ENCODE measurements at regions not wholly inside any gene's neighbourhood (a gene's known extent, or its start where the extent isn't known, plus 50 kb on each side); places are given as distances from the start of the nearest gene placed in this dataset.
"Not testable (repeated sequence)": the region's sequence is repeated elsewhere in the genome, so short reads cannot be mapped to it uniquely, and the experiment has no call there.

- Histone ChIP-seq H3K27ac (ENCODE audit: low read depth, low read length) (peak overlapping the region; percentile 94; the same call in 1 of the 2 replicates), H3K4me1 (ENCODE audit: control insufficient read depth, insufficient read depth, low read length) (peaks cover 57% of the 10 kb centered on the region), H3K9me3 (ENCODE audit: control insufficient read depth, insufficient read depth, low read depth, low read length) (no peaks in the 10 kb centered on the region), H3K4me3 (ENCODE audit: low read depth, low read length) (peak overlapping the region; percentile 49), H3K36me3 (ENCODE audit: control insufficient read depth, insufficient read depth, low read length) (no peaks in the 10 kb centered on the region), H3K9ac (ENCODE audit: low read length) (peak overlapping the region; percentile 85), H3K27me3 (ENCODE audit: control insufficient read depth, insufficient read depth, low read length) (peaks cover 3% of the 10 kb centered on the region; the same call in 1 of the 2 replicates)
Measured at GRCh38 chr3:177358091-177358976, 161.1 kb upstream of the TBL1XR1 start.

- peak overlapping the region; percentile 94; the same call in 1 of the 2 replicates for H3K27ac ChIP-seq (ENCODE audit: low read depth, low read length)
- no peaks in the 10 kb centered on the region for H3K9me3 ChIP-seq (ENCODE audit: control insufficient read depth, insufficient read depth, low read depth, low read length)
- peaks cover 57% of the 10 kb centered on the region for H3K4me1 ChIP-seq (ENCODE audit: control insufficient read depth, insufficient read depth, low read length)
- no peaks in the 10 kb centered on the region for H3K27me3 ChIP-seq (ENCODE audit: control insufficient read depth, insufficient read depth, low read length)
- H3K36me3 ChIP-seq (ENCODE audit: control insufficient read depth, insufficient read depth, low read length): no peaks in the 10 kb centered on the region
- H3K4me3 ChIP-seq (ENCODE audit: low read depth, low read length): peak overlapping the region; percentile 49
- H3K9ac ChIP-seq (ENCODE audit: low read length): peak overlapping the region; percentile 85
Measured at GRCh38 chr3:177358977-177359592, 161.8 kb upstream of the TBL1XR1 start.

- no peaks in the 10 kb centered on the region for H3K27me3 ChIP-seq (ENCODE audit: control insufficient read depth, insufficient read depth, low read length)
- H3K4me3 ChIP-seq (ENCODE audit: low read depth, low read length): peak overlapping the region; percentile 57
- H3K9ac ChIP-seq (ENCODE audit: low read length): peak overlapping the region; percentile 85
- peak overlapping the region; percentile 94 for H3K27ac ChIP-seq (ENCODE audit: low read depth, low read length)
- H3K36me3 ChIP-seq (ENCODE audit: control insufficient read depth, insufficient read depth, low read length): no peaks in the 10 kb centered on the region
- no peaks in the 10 kb centered on the region for H3K9me3 ChIP-seq (ENCODE audit: control insufficient read depth, insufficient read depth, low read depth, low read length)
- H3K4me1 ChIP-seq (ENCODE audit: control insufficient read depth, insufficient read depth, low read length): peaks cover 57% of the 10 kb centered on the region
Measured at GRCh38 chr3:177359593-177360357, 162.5 kb upstream of the TBL1XR1 start.

GRCh38 chr3:177361081-177361938, 164.0 kb upstream of the TBL1XR1 start:
- H3K27me3 ChIP-seq (ENCODE audit: control insufficient read depth, insufficient read depth, low read length): no peaks in the 10 kb centered on the region
- H3K9me3 ChIP-seq (ENCODE audit: control insufficient read depth, insufficient read depth, low read depth, low read length): no peaks in the 10 kb centered on the region
- peaks cover 57% of the 10 kb centered on the region for H3K4me1 ChIP-seq (ENCODE audit: control insufficient read depth, insufficient read depth, low read length)
- peak overlapping the region; percentile 92; the same call in 1 of the 2 replicates for H3K27ac ChIP-seq (ENCODE audit: low read depth, low read length)
- no peak overlapping the region for H3K4me3 ChIP-seq (ENCODE audit: low read depth, low read length)
- no peaks in the 10 kb centered on the region for H3K36me3 ChIP-seq (ENCODE audit: control insufficient read depth, insufficient read depth, low read length)
- peak overlapping the region; percentile 34 for H3K9ac ChIP-seq (ENCODE audit: low read length)

GRCh38 chr3:177362626-177363025, 165.3 kb upstream of the TBL1XR1 start:
- H3K9ac ChIP-seq (ENCODE audit: low read length): no peak overlapping the region
- H3K27ac ChIP-seq (ENCODE audit: low read depth, low read length): no peak overlapping the region
- H3K9me3 ChIP-seq (ENCODE audit: control insufficient read depth, insufficient read depth, low read depth, low read length): no peaks in the 10 kb centered on the region
- no peaks in the 10 kb centered on the region for H3K27me3 ChIP-seq (ENCODE audit: control insufficient read depth, insufficient read depth, low read length)
- peaks cover 48% of the 10 kb centered on the region for H3K4me1 ChIP-seq (ENCODE audit: control insufficient read depth, insufficient read depth, low read length)
- H3K4me3 ChIP-seq (ENCODE audit: low read depth, low read length): no peak overlapping the region
- no peaks in the 10 kb centered on the region for H3K36me3 ChIP-seq (ENCODE audit: control insufficient read depth, insufficient read depth, low read length)

GRCh38 chr3:177364236-177364635, 167.0 kb upstream of the TBL1XR1 start:
- Histone ChIP-seq H3K9me3 (ENCODE audit: control insufficient read depth, insufficient read depth, low read depth, low read length) (no peaks in the 10 kb centered on the region), H3K4me3 (ENCODE audit: low read depth, low read length) (no peak overlapping the region), H3K9ac (ENCODE audit: low read length) (no peak overlapping the region), H3K4me1 (ENCODE audit: control insufficient read depth, insufficient read depth, low read length) (peaks cover 34% of the 10 kb centered on the region), H3K27me3 (ENCODE audit: control insufficient read depth, insufficient read depth, low read length) (no peaks in the 10 kb centered on the region), H3K27ac (ENCODE audit: low read depth, low read length) (no peak overlapping the region), H3K36me3 (ENCODE audit: control insufficient read depth, insufficient read depth, low read length) (no peaks in the 10 kb centered on the region)

GRCh38 chr3:177365294-177365693, 168.0 kb upstream of the TBL1XR1 start:
- not testable (repeated sequence) for H3K27ac ChIP-seq (ENCODE audit: low read depth, low read length); H3K36me3 ChIP-seq (ENCODE audit: control insufficient read depth, insufficient read depth, low read length); H3K9me3 ChIP-seq (ENCODE audit: control insufficient read depth, insufficient read depth, low read depth, low read length); H3K27me3 ChIP-seq (ENCODE audit: control insufficient read depth, insufficient read depth, low read length); H3K9ac ChIP-seq (ENCODE audit: low read length); H3K4me3 ChIP-seq (ENCODE audit: low read depth, low read length)
- peaks cover 27% of the 10 kb centered on the region for H3K4me1 ChIP-seq (ENCODE audit: control insufficient read depth, insufficient read depth, low read length)

- H3K4me1 ChIP-seq (ENCODE audit: control insufficient read depth, insufficient read depth, low read length): peaks cover 2% of the 10 kb centered on the region; the same call in 1 of the 2 replicates
- no peak overlapping the region for H3K9ac ChIP-seq (ENCODE audit: low read length)
- no peaks in the 10 kb centered on the region for H3K27me3 ChIP-seq (ENCODE audit: control insufficient read depth, insufficient read depth, low read length)
- no peak overlapping the region for H3K27ac ChIP-seq (ENCODE audit: low read depth, low read length)
- H3K36me3 ChIP-seq (ENCODE audit: control insufficient read depth, insufficient read depth, low read length): no peaks in the 10 kb centered on the region
- no peak overlapping the region for H3K4me3 ChIP-seq (ENCODE audit: low read depth, low read length)
- H3K9me3 ChIP-seq (ENCODE audit: control insufficient read depth, insufficient read depth, low read depth, low read length): no peaks in the 10 kb centered on the region
Measured at GRCh38 chr3:177367788-177368187, 170.5 kb upstream of the TBL1XR1 start.

- no peaks in the 10 kb centered on the region for H3K36me3 ChIP-seq (ENCODE audit: control insufficient read depth, insufficient read depth, low read length)
- H3K9ac ChIP-seq (ENCODE audit: low read length): no peak overlapping the region
- H3K4me3 ChIP-seq (ENCODE audit: low read depth, low read length): no peak overlapping the region
- no peaks in the 10 kb centered on the region for H3K9me3 ChIP-seq (ENCODE audit: control insufficient read depth, insufficient read depth, low read depth, low read length)
- H3K4me1 ChIP-seq (ENCODE audit: control insufficient read depth, insufficient read depth, low read length): no peaks in the 10 kb centered on the region; the same call in 1 of the 2 replicates
- H3K27ac ChIP-seq (ENCODE audit: low read depth, low read length): no peak overlapping the region
- no peaks in the 10 kb centered on the region for H3K27me3 ChIP-seq (ENCODE audit: control insufficient read depth, insufficient read depth, low read length)
Measured at GRCh38 chr3:177370246-177370822, 173.1 kb upstream of the TBL1XR1 start.

- Histone ChIP-seq H3K9me3 (ENCODE audit: control insufficient read depth, insufficient read depth, low read depth, low read length) (no peaks in the 10 kb centered on the region), H3K36me3 (ENCODE audit: control insufficient read depth, insufficient read depth, low read length) (no peaks in the 10 kb centered on the region), H3K27me3 (ENCODE audit: control insufficient read depth, insufficient read depth, low read length) (no peaks in the 10 kb centered on the region), H3K4me1 (ENCODE audit: control insufficient read depth, insufficient read depth, low read length) (no peaks in the 10 kb centered on the region; the same call in 1 of the 2 replicates), H3K4me3 (ENCODE audit: low read depth, low read length) (no peak overlapping the region), H3K27ac (ENCODE audit: low read depth, low read length) (no peak overlapping the region), H3K9ac (ENCODE audit: low read length) (no peak overlapping the region)
Measured at GRCh38 chr3:177371146-177371545, 173.9 kb upstream of the TBL1XR1 start.

All from HUES6 (cell line).